ENCODE measurements at regions not wholly inside any gene's neighbourhood (a gene's known extent, or its start where the extent isn't known, plus 50 kb on each side); places are given as distances from the start of the nearest gene placed in this dataset.

GRCh38 chr9:79798450-79798849 is 226.7 kb downstream of the TLE4 start:
- TF ChIP-seq CTCF (conservative IDR thresholded peaks at IDR 0.05 in 1 of 2, IDR thresholded peaks at IDR 0.05 in 1 of 2; ENCODE audit: extremely low read depth in 1 of 2, insufficient read depth in 1 of 2, low read depth in 1 of 2, low read length in 2 of 2) (no peak), EZH2 (IDR thresholded peaks at IDR 0.05; ENCODE audit: borderline replicate concordance, low read length) (no peak)

Data from mammary epithelial cell (primary cell).